ENCODE measurements at regions not wholly inside any gene's neighbourhood (a gene's known extent, or its start where the extent isn't known, plus 50 kb on each side); places are given as distances from the start of the nearest gene placed in this dataset.

- no peak overlapping the region for H2BK5ac ChIP-seq (ENCODE audit: low read depth, low read length, poor library complexity)
- H3K79me1 ChIP-seq (ENCODE audit: low read length) = no peaks in the 10 kb centered on the region
- no peak overlapping the region for H2BK12ac ChIP-seq (ENCODE audit: low read length)
- H2BK120ac ChIP-seq (ENCODE audit: insufficient read depth, low read length, poor library complexity) = no peak overlapping the region
- H3K27me3 ChIP-seq (ENCODE audit: insufficient read depth, low read length) = no peaks in the 10 kb centered on the region
- DNase-seq = no peak
- no peak overlapping the region for H3K14ac ChIP-seq (ENCODE audit: low read length)
- no peak overlapping the region for H4K8ac ChIP-seq (ENCODE audit: low read depth, low read length)
- no peak overlapping the region for H2AK5ac ChIP-seq (ENCODE audit: low read length)
- H3K23ac ChIP-seq (ENCODE audit: low read length) = no peak overlapping the region
- H4K12ac ChIP-seq (ENCODE audit: low read depth, low read length) = no peak overlapping the region
- no peak overlapping the region for H3K4me3 ChIP-seq (ENCODE audit: low read depth, low read length)
- H3K4me2 ChIP-seq (ENCODE audit: low read length) = no peak overlapping the region
- no peaks in the 10 kb centered on the region for H3K36me3 ChIP-seq (ENCODE audit: control insufficient read depth in 1 of 2, insufficient read depth in 2 of 2, low read length in 2 of 2)
- H4K91ac ChIP-seq (ENCODE audit: low read depth, low read length) = no peak overlapping the region
- H3K79me2 ChIP-seq (ENCODE audit: control insufficient read depth, insufficient read depth, low read length, poor library complexity) = no peaks in the 10 kb centered on the region
- peaks cover 2% of the 10 kb centered on the region for H3K9me3 ChIP-seq (ENCODE audit: insufficient read depth, low read depth, low read length)
- no peak overlapping the region for H3K27ac ChIP-seq (ENCODE audit: low read depth, low read length)
- no peak overlapping the region for H3K4ac ChIP-seq (ENCODE audit: low read depth, low read length)
- H3K18ac ChIP-seq (ENCODE audit: low read length) = no peak overlapping the region
- WGBS (ENCODE audit: extremely low coverage, insufficient coverage, insufficient read length) = no CpG with 5 or more reads among the region's 3 CpGs
- no peak overlapping the region for H2AFZ ChIP-seq (ENCODE audit: insufficient read depth, low read length, poor library complexity)
- H3K4me1 ChIP-seq (ENCODE audit: control insufficient read depth in 1 of 2, insufficient read depth in 2 of 2, low read length in 2 of 2) = no peaks in the 10 kb centered on the region
- H3K9ac ChIP-seq (ENCODE audit: low read length) = no peak overlapping the region
These were observed 1537.8 kb upstream of the ACO1 start for GRCh38 chr9:30846651-30847050.

GRCh38 chr9:30851600-30851999, 1532.8 kb upstream of the ACO1 start:
- Histone ChIP-seq H4K8ac (ENCODE audit: low read depth, low read length) (no peak overlapping the region), H4K91ac (ENCODE audit: low read depth, low read length) (no peak overlapping the region), H2BK12ac (ENCODE audit: low read length) (no peak overlapping the region), H3K27ac (ENCODE audit: low read depth, low read length) (no peak overlapping the region), H2BK5ac (ENCODE audit: low read depth, low read length, poor library complexity) (no peak overlapping the region), H3K23ac (ENCODE audit: low read length) (no peak overlapping the region), H4K12ac (ENCODE audit: low read depth, low read length) (no peak overlapping the region), H3K4me3 (ENCODE audit: low read depth, low read length) (no peak overlapping the region), H3K4me2 (ENCODE audit: low read length) (no peak overlapping the region), H3K27me3 (ENCODE audit: insufficient read depth, low read length) (no peaks in the 10 kb centered on the region), H3K36me3 (ENCODE audit: control insufficient read depth in 1 of 2, insufficient read depth in 2 of 2, low read length in 2 of 2) (no peaks in the 10 kb centered on the region), H3K4ac (ENCODE audit: low read depth, low read length) (no peak overlapping the region), H3K79me1 (ENCODE audit: low read length) (no peaks in the 10 kb centered on the region), H3K14ac (ENCODE audit: low read length) (no peak overlapping the region), H3K79me2 (ENCODE audit: control insufficient read depth, insufficient read depth, low read length, poor library complexity) (no peaks in the 10 kb centered on the region), H2BK120ac (ENCODE audit: insufficient read depth, low read length, poor library complexity) (no peak overlapping the region), H2AFZ (ENCODE audit: insufficient read depth, low read length, poor library complexity) (no peak overlapping the region), H3K18ac (ENCODE audit: low read length) (no peak overlapping the region), H2AK5ac (ENCODE audit: low read length) (no peak overlapping the region), H3K4me1 (ENCODE audit: control insufficient read depth in 1 of 2, insufficient read depth in 2 of 2, low read length in 2 of 2) (no peaks in the 10 kb centered on the region), H3K9me3 (ENCODE audit: insufficient read depth, low read depth, low read length) (peaks cover 2% of the 10 kb centered on the region), H3K9ac (ENCODE audit: low read length) (no peak overlapping the region)
- no peak for DNase-seq

- no peak overlapping the region for H3K4me3 ChIP-seq (ENCODE audit: low read depth, low read length)
- no peak overlapping the region for H4K8ac ChIP-seq (ENCODE audit: low read depth, low read length)
- H3K79me2 ChIP-seq (ENCODE audit: control insufficient read depth, insufficient read depth, low read length, poor library complexity) = no peaks in the 10 kb centered on the region
- H2AK5ac ChIP-seq (ENCODE audit: low read length) = no peak overlapping the region
- H3K18ac ChIP-seq (ENCODE audit: low read length) = no peak overlapping the region
- H2BK12ac ChIP-seq (ENCODE audit: low read length) = no peak overlapping the region
- no peaks in the 10 kb centered on the region for H3K36me3 ChIP-seq (ENCODE audit: control insufficient read depth in 1 of 2, insufficient read depth in 2 of 2, low read length in 2 of 2)
- H3K79me1 ChIP-seq (ENCODE audit: low read length) = no peaks in the 10 kb centered on the region
- no peak overlapping the region for H4K12ac ChIP-seq (ENCODE audit: low read depth, low read length)
- no peak overlapping the region for H3K14ac ChIP-seq (ENCODE audit: low read length)
- H2BK5ac ChIP-seq (ENCODE audit: low read depth, low read length, poor library complexity) = no peak overlapping the region
- no peak for DNase-seq
- H2AFZ ChIP-seq (ENCODE audit: insufficient read depth, low read length, poor library complexity) = no peak overlapping the region
- H3K4ac ChIP-seq (ENCODE audit: low read depth, low read length) = no peak overlapping the region
- H3K4me1 ChIP-seq (ENCODE audit: control insufficient read depth in 1 of 2, insufficient read depth in 2 of 2, low read length in 2 of 2) = no peaks in the 10 kb centered on the region
- H3K27me3 ChIP-seq (ENCODE audit: insufficient read depth, low read length) = no peaks in the 10 kb centered on the region
- no CpG with 5 or more reads among the region's 1 CpG for WGBS (ENCODE audit: extremely low coverage, insufficient coverage, insufficient read length)
- H3K9ac ChIP-seq (ENCODE audit: low read length) = no peak overlapping the region
- H3K4me2 ChIP-seq (ENCODE audit: low read length) = no peak overlapping the region
- H3K23ac ChIP-seq (ENCODE audit: low read length) = no peak overlapping the region
- no peak overlapping the region for H3K27ac ChIP-seq (ENCODE audit: low read depth, low read length)
- no peak overlapping the region for H4K91ac ChIP-seq (ENCODE audit: low read depth, low read length)
- H3K9me3 ChIP-seq (ENCODE audit: insufficient read depth, low read depth, low read length) = no peaks in the 10 kb centered on the region
- no peak overlapping the region for H2BK120ac ChIP-seq (ENCODE audit: insufficient read depth, low read length, poor library complexity)
These were observed 1483.7 kb upstream of the ACO1 start for GRCh38 chr9:30900706-30901105.

GRCh38 chr9:30913331-30913730, 1471.1 kb upstream of the ACO1 start:
- no peak overlapping the region for H2AK5ac ChIP-seq (ENCODE audit: low read length)
- no peak overlapping the region for H2BK120ac ChIP-seq (ENCODE audit: insufficient read depth, low read length, poor library complexity)
- no peaks in the 10 kb centered on the region for H3K9me3 ChIP-seq (ENCODE audit: insufficient read depth, low read depth, low read length)
- H4K12ac ChIP-seq (ENCODE audit: low read depth, low read length) = no peak overlapping the region
- H3K4ac ChIP-seq (ENCODE audit: low read depth, low read length) = no peak overlapping the region
- no peak overlapping the region for H3K14ac ChIP-seq (ENCODE audit: low read length)
- H2BK5ac ChIP-seq (ENCODE audit: low read depth, low read length, poor library complexity) = no peak overlapping the region
- H3K79me1 ChIP-seq (ENCODE audit: low read length) = no peaks in the 10 kb centered on the region
- no peak overlapping the region for H3K18ac ChIP-seq (ENCODE audit: low read length)
- no peak overlapping the region for H2AFZ ChIP-seq (ENCODE audit: insufficient read depth, low read length, poor library complexity)
- no peak overlapping the region for H3K27ac ChIP-seq (ENCODE audit: low read depth, low read length)
- H3K27me3 ChIP-seq (ENCODE audit: insufficient read depth, low read length) = no peaks in the 10 kb centered on the region
- H2BK12ac ChIP-seq (ENCODE audit: low read length) = no peak overlapping the region
- no peak overlapping the region for H3K9ac ChIP-seq (ENCODE audit: low read length)
- H3K36me3 ChIP-seq (ENCODE audit: control insufficient read depth in 1 of 2, insufficient read depth in 2 of 2, low read length in 2 of 2) = no peaks in the 10 kb centered on the region
- DNase-seq = no peak
- no peak overlapping the region for H3K23ac ChIP-seq (ENCODE audit: low read length)
- H4K8ac ChIP-seq (ENCODE audit: low read depth, low read length) = no peak overlapping the region
- H3K79me2 ChIP-seq (ENCODE audit: control insufficient read depth, insufficient read depth, low read length, poor library complexity) = no peaks in the 10 kb centered on the region
- no peak overlapping the region for H3K4me2 ChIP-seq (ENCODE audit: low read length)
- H4K91ac ChIP-seq (ENCODE audit: low read depth, low read length) = no peak overlapping the region
- no peak overlapping the region for H3K4me3 ChIP-seq (ENCODE audit: low read depth, low read length)
- no CpG with 5 or more reads among the region's 3 CpGs for WGBS (ENCODE audit: extremely low coverage, insufficient coverage, insufficient read length)
- no peaks in the 10 kb centered on the region for H3K4me1 ChIP-seq (ENCODE audit: control insufficient read depth in 1 of 2, insufficient read depth in 2 of 2, low read length in 2 of 2)

- no peak overlapping the region for H3K23ac ChIP-seq (ENCODE audit: low read length)
- no peaks in the 10 kb centered on the region for H3K27me3 ChIP-seq (ENCODE audit: insufficient read depth, low read length)
- no peak overlapping the region for H3K18ac ChIP-seq (ENCODE audit: low read length)
- WGBS (ENCODE audit: extremely low coverage, insufficient coverage, insufficient read length) = no CpG with 5 or more reads among the region's 4 CpGs
- H2AK5ac ChIP-seq (ENCODE audit: low read length) = no peak overlapping the region
- H3K4me1 ChIP-seq (ENCODE audit: control insufficient read depth in 1 of 2, insufficient read depth in 2 of 2, low read length in 2 of 2) = no peaks in the 10 kb centered on the region
- no peak overlapping the region for H2BK12ac ChIP-seq (ENCODE audit: low read length)
- no peak overlapping the region for H2BK120ac ChIP-seq (ENCODE audit: insufficient read depth, low read length, poor library complexity)
- H3K14ac ChIP-seq (ENCODE audit: low read length) = no peak overlapping the region
- H4K12ac ChIP-seq (ENCODE audit: low read depth, low read length) = no peak overlapping the region
- no peak overlapping the region for H3K4me2 ChIP-seq (ENCODE audit: low read length)
- H4K8ac ChIP-seq (ENCODE audit: low read depth, low read length) = no peak overlapping the region
- H3K4me3 ChIP-seq (ENCODE audit: low read depth, low read length) = no peak overlapping the region
- no peaks in the 10 kb centered on the region for H3K36me3 ChIP-seq (ENCODE audit: control insufficient read depth in 1 of 2, insufficient read depth in 2 of 2, low read length in 2 of 2)
- H3K79me2 ChIP-seq (ENCODE audit: control insufficient read depth, insufficient read depth, low read length, poor library complexity) = no peaks in the 10 kb centered on the region
- H3K9ac ChIP-seq (ENCODE audit: low read length) = no peak overlapping the region
- H3K4ac ChIP-seq (ENCODE audit: low read depth, low read length) = no peak overlapping the region
- no peak overlapping the region for H3K27ac ChIP-seq (ENCODE audit: low read depth, low read length)
- H3K9me3 ChIP-seq (ENCODE audit: insufficient read depth, low read depth, low read length) = no peaks in the 10 kb centered on the region
- H2BK5ac ChIP-seq (ENCODE audit: low read depth, low read length, poor library complexity) = no peak overlapping the region
- no peak overlapping the region for H2AFZ ChIP-seq (ENCODE audit: insufficient read depth, low read length, poor library complexity)
- no peak overlapping the region for H4K91ac ChIP-seq (ENCODE audit: low read depth, low read length)
- no peak for DNase-seq
- no peaks in the 10 kb centered on the region for H3K79me1 ChIP-seq (ENCODE audit: low read length)
These were observed 1469.0 kb upstream of the ACO1 start for GRCh38 chr9:30915451-30915850.
